ENCODE measurements at regions not wholly inside any gene's neighbourhood (a gene's known extent, or its start where the extent isn't known, plus 50 kb on each side); places are given as distances from the start of the nearest gene placed in this dataset.

DNA sequence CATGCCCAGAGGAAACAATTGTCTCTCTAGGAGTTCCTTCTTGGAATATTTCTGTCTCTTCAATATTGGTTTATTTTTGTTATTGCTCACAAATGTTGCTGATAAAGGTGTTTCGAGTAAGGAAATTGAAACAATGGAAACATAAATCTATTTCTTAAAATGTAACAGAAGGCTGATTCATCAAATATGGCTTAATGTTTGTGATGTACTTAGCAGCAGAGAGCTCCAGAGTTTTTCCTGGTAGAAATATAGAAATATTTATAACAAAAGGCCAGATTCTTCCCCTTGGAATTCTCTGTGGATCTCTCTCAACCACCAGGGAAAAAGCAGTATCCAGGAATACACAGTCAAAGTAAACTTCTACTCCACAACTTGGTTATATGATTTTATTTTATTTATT lies 149.2 kb upstream of the LRIG3 start:
- H3K27ac ChIP-seq (ENCODE audit: low read depth, low read length), result no peak overlapping the region
- H3K4me3 ChIP-seq (ENCODE audit: insufficient read depth, low read length), result no peak overlapping the region
- H3K27me3 ChIP-seq (ENCODE audit: insufficient read depth, low read length), result no peaks in the 10 kb centered on the region
- H3K4me1 ChIP-seq (ENCODE audit: insufficient read depth, low read length), result peaks cover 18% of the 10 kb centered on the region
- no peaks in the 10 kb centered on the region for H3K9me3 ChIP-seq (ENCODE audit: low read depth, low read length)
- no peak for TF ChIP-seq CTCF (IDR thresholded peaks at IDR 0.05; ENCODE audit: extremely low read depth, low read depth, low read length)
- no peak overlapping the region for H2AFZ ChIP-seq (ENCODE audit: low read length)
- no peaks in the 10 kb centered on the region for H4K20me1 ChIP-seq (ENCODE audit: insufficient read depth, low read length)
- H3K4me2 ChIP-seq (ENCODE audit: insufficient read depth, low read length), result no peak overlapping the region
- H3K36me3 ChIP-seq (ENCODE audit: insufficient read depth, low read length), result no peaks in the 10 kb centered on the region
- no peak for DNase-seq (ENCODE audit: insufficient read length, low spot score, missing footprints)
- H3K79me2 ChIP-seq (ENCODE audit: insufficient read depth, low read length), result no peaks in the 10 kb centered on the region

DNA sequence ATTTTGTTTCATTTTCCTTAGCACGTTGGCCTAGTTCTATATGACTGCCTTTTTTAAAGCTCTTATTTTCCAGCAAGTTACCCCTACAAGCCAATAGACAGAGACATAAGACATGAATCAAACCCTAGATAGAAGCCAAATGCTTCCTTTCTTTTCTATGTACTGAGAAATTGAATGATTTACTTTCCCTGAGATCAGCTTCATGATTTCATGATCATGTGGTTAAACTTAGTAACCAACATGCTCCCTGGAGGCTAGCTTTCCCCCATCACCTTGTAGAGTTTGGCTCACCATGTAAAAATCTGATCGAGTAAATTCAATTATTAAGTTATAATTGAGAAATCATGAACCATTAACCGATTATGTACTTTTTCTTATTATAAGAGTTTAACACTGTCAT lies 148.1 kb upstream of the LRIG3 start:
- TF ChIP-seq CTCF (IDR thresholded peaks at IDR 0.05; ENCODE audit: extremely low read depth, low read depth, low read length), result no peak
- no peak overlapping the region for H3K27ac ChIP-seq (ENCODE audit: low read depth, low read length)
- no peaks in the 10 kb centered on the region for H3K27me3 ChIP-seq (ENCODE audit: insufficient read depth, low read length)
- DNase-seq (ENCODE audit: insufficient read length, low spot score, missing footprints), result no peak
- no peaks in the 10 kb centered on the region for H4K20me1 ChIP-seq (ENCODE audit: insufficient read depth, low read length)
- no peak overlapping the region for H3K4me3 ChIP-seq (ENCODE audit: insufficient read depth, low read length)
- H3K4me1 ChIP-seq (ENCODE audit: insufficient read depth, low read length), result peaks cover 18% of the 10 kb centered on the region
- H3K4me2 ChIP-seq (ENCODE audit: insufficient read depth, low read length), result no peak overlapping the region
- no peaks in the 10 kb centered on the region for H3K36me3 ChIP-seq (ENCODE audit: insufficient read depth, low read length)
- no peaks in the 10 kb centered on the region for H3K79me2 ChIP-seq (ENCODE audit: insufficient read depth, low read length)
- no peaks in the 10 kb centered on the region for H3K9me3 ChIP-seq (ENCODE audit: low read depth, low read length)
- H2AFZ ChIP-seq (ENCODE audit: low read length), result no peak overlapping the region

- H3K79me2 ChIP-seq (ENCODE audit: insufficient read depth, low read length), result no peaks in the 10 kb centered on the region
- no peaks in the 10 kb centered on the region for H3K27me3 ChIP-seq (ENCODE audit: insufficient read depth, low read length)
- H3K4me1 ChIP-seq (ENCODE audit: insufficient read depth, low read length), result peaks cover 18% of the 10 kb centered on the region
- no peak overlapping the region for H3K4me3 ChIP-seq (ENCODE audit: insufficient read depth, low read length)
- H3K27ac ChIP-seq (ENCODE audit: low read depth, low read length), result no peak overlapping the region
- H3K36me3 ChIP-seq (ENCODE audit: insufficient read depth, low read length), result no peaks in the 10 kb centered on the region
- no peaks in the 10 kb centered on the region for H3K9me3 ChIP-seq (ENCODE audit: low read depth, low read length)
- DNase-seq (ENCODE audit: insufficient read length, low spot score, missing footprints), result no peak
- TF ChIP-seq CTCF (IDR thresholded peaks at IDR 0.05; ENCODE audit: extremely low read depth, low read depth, low read length), result no peak
- H3K4me2 ChIP-seq (ENCODE audit: insufficient read depth, low read length), result no peak overlapping the region
- no peaks in the 10 kb centered on the region for H4K20me1 ChIP-seq (ENCODE audit: insufficient read depth, low read length)
- peak overlapping the region; percentile 5 for H2AFZ ChIP-seq (ENCODE audit: low read length)
These were observed 146.8 kb upstream of the LRIG3 start for GRCh38 chr12:59067083-59067482.

DNA sequence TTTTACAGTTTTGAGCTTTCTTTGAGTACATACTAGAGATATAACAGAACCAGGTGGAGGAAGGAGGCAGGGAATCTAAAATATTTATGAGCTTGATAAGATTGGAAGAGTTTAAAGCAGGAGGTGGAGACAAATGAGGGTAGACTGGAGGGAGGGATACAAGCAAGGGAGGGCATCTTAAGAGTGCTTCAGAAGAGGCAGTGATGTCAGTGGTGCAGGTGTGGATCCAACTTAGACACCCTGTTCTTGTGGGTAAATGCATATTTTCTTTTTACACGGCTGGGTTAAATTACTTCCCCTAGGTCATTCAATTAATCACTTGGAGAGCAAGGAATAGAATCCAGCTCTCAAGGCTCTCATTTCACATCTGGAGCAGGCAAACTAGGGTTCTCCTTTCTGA lies 146.1 kb upstream of the LRIG3 start:
- Histone ChIP-seq H3K9me3 (ENCODE audit: low read depth, low read length) (no peaks in the 10 kb centered on the region), H2AFZ (ENCODE audit: low read length) (no peak overlapping the region), H3K27ac (ENCODE audit: low read depth, low read length) (no peak overlapping the region), H3K36me3 (ENCODE audit: insufficient read depth, low read length) (no peaks in the 10 kb centered on the region), H3K4me2 (ENCODE audit: insufficient read depth, low read length) (no peak overlapping the region), H3K79me2 (ENCODE audit: insufficient read depth, low read length) (no peaks in the 10 kb centered on the region), H3K4me1 (ENCODE audit: insufficient read depth, low read length) (peaks cover 15% of the 10 kb centered on the region), H4K20me1 (ENCODE audit: insufficient read depth, low read length) (no peaks in the 10 kb centered on the region), H3K27me3 (ENCODE audit: insufficient read depth, low read length) (no peaks in the 10 kb centered on the region), H3K4me3 (ENCODE audit: insufficient read depth, low read length) (no peak overlapping the region)
- TF ChIP-seq CTCF (IDR thresholded peaks at IDR 0.05; ENCODE audit: extremely low read depth, low read depth, low read length), result no peak
- no peak for DNase-seq (ENCODE audit: insufficient read length, low spot score, missing footprints)

Data from osteoblast (primary cell).